ENCODE measurements at regions not wholly inside any gene's neighbourhood (a gene's known extent, or its start where the extent isn't known, plus 50 kb on each side); places are given as distances from the start of the nearest gene placed in this dataset.

GRCh38 chr1:47575855-47576757 lies 138.3 kb downstream of the FOXD2 start:
- ATAC-seq (no peak), DNase-seq (no peak)

GRCh38 chr1:47576758-47577115 lies 138.9 kb downstream of the FOXD2 start:
- ATAC-seq (no peak), DNase-seq (no peak)

DNA sequence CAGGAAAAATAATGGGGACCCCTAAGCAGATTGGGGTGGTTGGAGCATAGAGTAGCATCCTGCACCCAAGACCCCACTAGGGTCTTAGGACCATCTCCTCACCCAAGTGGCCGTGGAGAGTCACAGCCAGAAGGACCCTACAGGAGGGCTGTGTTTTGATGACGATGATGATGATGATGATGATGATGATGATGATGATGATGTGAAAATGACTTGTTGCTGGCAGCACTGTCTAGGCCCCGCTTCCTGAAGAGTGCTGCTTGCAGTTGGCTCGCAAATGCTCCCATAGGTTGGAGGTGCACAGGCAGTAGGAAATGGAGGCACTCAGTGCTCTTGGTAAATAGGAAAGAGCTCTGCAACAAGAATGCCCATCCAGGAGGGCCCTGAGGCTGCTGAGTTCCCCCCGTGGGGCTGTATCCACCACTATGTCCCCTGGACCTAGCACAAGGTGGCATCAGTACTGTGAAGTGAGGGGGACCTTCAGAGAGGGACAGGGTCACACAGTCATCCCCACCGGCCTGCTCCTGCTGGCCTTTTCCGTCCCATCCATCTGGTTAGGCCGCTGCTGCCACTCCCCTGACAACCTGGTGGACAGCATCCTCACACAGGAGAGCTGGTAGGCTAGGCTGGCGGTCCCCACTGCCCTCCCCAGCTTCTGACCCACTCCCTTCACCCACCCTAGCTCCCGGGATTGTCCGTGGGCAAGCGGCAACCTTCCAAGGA lies 139.6 kb downstream of the FOXD2 start:
- ATAC-seq, result no peak
- no peak for DNase-seq

DNA sequence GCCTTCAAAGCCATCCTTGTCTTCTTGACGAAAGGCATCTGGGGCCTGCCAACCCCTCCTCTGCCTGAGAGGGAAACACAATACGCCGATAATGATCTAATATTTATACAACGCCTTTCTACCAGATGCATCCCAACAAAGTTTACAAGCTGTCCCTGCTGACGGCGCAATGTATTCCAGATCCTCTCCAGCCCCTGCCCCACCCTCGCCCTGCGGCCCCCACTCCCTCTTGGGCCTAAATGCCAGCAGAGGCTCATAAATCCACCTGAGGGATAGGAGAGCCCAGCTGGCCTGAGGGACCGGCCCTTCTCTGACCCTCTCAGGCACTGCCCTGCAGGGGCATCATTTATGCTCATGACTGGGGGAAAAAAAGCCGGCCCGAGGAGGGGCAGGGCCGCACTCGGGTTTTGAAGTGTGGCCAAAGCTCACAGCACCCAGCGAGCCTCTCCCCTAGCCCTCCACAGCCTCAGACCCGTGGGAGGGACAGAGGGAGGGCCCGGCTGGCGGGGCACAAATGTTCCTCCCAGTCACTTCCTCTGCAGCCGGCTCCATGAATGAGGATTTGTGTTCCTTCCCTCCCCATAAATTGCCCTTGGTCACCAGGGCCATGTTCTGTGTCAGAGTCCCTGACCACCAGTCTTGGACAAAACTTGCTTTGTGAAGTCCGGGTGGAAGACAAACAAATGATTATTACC lies 140.3 kb downstream of the FOXD2 start:
- DNase-seq, result no peak
- ATAC-seq, result no peak

DNA sequence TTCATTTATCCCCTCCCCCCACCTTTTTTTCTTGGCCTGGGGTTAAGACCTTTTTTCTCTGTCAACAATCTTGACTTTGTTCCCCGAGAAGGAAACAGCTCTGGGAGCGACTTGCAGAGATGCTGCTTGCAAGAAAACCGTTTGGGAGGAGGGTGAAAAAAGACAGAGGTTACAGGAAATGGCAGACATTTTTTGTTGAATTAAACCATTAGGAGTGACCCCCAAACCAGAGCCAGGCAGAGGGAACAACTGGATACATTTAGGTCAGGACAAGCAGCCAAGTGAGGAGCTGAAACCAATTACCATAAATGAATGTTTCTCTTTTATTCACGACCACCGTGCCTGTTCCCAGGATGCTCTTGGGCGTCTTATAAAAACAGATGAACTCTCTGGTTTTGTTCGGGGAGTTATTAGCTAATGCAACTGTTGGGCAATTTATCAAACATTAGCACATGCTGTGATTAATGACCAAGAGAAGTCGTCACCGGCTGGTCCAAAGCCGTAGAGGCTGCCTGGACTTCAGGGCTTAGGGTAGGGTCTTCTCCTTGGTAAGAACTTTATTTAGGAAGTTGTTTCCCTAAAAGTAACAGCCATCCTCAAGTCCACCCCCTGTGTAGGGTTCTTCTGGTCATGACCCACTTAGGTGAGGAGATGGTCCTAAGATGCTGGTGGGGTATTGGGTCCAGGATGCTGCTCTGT lies 141.0 kb downstream of the FOXD2 start:
- ATAC-seq (no peak), DNase-seq (no peak)

- ATAC-seq, result no peak
- no peak for DNase-seq
Observed at GRCh38 chr1:47579809-47580208, 142.0 kb downstream of the FOXD2 start.

- ATAC-seq (no peak), DNase-seq (no peak)
Observed at GRCh38 chr1:47580451-47580995, 142.7 kb downstream of the FOXD2 start.

- ATAC-seq (peak; percentile 69), DNase-seq (peak; percentile 19)
Observed at GRCh38 chr1:47582891-47583608, 145.2 kb downstream of the FOXD2 start.

GRCh38 chr1:47584249-47584648 lies 146.4 kb downstream of the FOXD2 start:
- no peak for ATAC-seq
- no peak for DNase-seq

GRCh38 chr1:47585141-47585902 lies 147.5 kb downstream of the FOXD2 start:
- DNase-seq (no peak), ATAC-seq (no peak)

DNA sequence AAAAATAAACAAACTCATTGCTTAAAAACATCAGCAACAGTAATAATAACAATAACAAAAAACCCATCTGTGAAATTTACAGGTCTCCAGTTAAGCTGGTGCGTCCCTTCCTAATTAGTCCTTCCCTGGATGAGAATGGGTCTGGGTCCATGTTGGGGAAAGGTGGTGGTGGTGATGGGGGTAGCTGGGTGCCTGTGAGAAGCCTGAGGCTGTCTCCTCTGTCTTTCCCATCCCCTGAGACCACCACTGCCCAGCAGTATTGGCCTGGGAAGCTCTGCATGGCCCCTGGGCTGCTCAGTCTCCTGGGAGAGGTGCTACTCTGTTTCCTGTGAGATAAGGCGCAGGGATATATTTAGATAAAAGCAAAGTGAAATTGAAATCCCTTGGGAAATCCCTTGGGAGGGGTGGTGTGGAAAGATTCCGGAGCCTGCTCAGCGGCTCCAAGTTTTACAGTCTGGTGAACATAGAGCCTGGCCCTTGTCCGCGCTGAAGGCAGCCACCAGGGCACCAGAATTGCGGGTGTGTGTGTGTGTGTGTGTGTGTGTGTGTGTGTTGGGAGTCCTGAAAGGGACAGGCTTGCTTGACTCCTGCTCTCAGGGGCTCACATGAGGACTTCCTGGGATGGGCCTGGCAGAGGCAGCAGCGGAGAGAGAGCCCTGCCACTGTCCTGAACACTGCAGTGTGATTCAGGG lies 150.2 kb downstream of the FOXD2 start:
- no peak for DNase-seq
- ATAC-seq, result no peak

GRCh38 chr1:47590523-47591225 lies 152.8 kb downstream of the FOXD2 start:
- DNase-seq (no peak), ATAC-seq (no peak)

GRCh38 chr1:47591801-47592200 lies 154.0 kb downstream of the FOXD2 start:
- DNase-seq (no peak), ATAC-seq (no peak)

- no peak for ATAC-seq
- DNase-seq, result no peak
Observed at GRCh38 chr1:47592296-47593012, 154.6 kb downstream of the FOXD2 start.

DNA sequence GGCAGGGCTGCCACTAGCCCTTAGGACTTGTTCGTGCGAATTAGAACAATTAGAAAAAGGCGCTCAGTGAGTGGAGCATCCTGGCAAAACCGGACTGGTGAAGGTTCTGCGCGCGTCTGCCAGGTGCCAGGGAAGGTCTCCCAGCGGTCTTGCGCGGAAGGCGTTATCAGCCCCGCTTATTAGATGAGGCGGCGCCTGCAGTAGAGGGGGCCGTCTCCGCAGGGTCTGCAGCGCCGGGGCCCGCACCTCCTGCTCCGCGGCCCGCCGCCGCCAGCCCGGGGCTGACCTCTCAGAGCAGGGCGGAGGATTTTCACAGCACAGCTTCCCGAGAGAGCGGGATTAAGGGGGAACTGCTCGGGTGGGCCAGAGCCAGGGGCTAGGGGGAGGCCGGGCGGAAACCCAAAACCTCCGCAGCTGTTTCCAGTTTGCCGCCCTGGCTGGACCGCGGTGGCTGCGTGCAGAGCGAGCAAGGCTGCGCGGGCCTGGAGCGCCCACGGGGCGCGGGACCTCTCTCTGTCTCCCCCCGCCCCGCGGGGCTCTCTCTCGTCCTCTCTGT lies 155.2 kb downstream of the FOXD2 start:
- ATAC-seq, result no peak
- DNase-seq, result no peak

- no peak for ATAC-seq
- no peak for DNase-seq
Observed at GRCh38 chr1:47593598-47594285, 155.9 kb downstream of the FOXD2 start.

GRCh38 chr1:47594627-47595026 lies 156.8 kb downstream of the FOXD2 start:
- DNase-seq (no peak), ATAC-seq (no peak)

DNA sequence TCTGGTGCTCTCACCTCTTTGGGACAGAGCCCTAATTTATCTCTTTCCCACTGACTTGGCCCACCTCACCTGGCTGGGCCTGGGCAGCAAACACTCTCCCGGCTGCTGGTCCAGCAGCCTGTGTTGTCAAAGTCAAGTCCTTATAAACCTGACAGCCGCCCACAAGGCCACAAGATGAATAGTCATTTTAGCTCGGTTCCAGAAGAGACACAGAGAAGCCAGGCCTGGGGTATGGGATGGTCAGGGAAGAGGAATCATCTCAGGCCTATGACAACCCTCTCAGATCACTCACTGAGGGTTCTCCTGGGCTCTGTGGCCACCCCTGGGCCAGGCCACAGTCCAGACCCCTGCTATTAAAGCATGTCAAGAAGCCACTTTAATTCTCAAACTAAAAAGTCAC lies 158.5 kb downstream of the FOXD2 start:
- ATAC-seq (no peak), DNase-seq (no peak)
